ENCODE measurements at regions not wholly inside any gene's neighbourhood (a gene's known extent, or its start where the extent isn't known, plus 50 kb on each side); places are given as distances from the start of the nearest gene placed in this dataset.

DNA sequence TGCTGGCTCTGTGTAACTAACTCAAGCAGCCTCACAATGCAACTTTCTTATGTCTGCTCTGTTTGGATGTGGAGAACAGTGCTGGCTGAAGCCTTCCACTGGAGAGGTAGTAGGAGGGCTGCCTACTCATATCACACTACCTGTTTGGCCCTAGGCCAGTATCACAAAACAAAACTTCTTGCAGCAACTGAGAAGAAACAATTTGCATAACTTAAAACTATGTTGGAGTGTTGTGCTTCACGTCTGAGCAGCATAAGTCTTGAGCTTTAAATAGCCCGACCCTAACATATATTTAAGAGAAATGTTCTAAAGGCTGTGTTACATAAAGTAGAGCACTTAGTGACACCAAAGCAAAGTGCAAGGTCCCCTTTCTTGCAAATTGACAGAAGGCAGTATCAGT, 204.9 kb upstream of the ACVR2A start:
- Histone ChIP-seq H3K4me1 (ENCODE audit: low read depth) (peaks cover 18% of the 10 kb centered on the region), H3K9me3 (no peaks in the 10 kb centered on the region), H3K36me3 (ENCODE audit: low read depth) (no peaks in the 10 kb centered on the region), H3K4me3 (no peak overlapping the region)
- ATAC-seq (no peak), DNase-seq (no peak)
- intact Hi-C loops (cut with DNase I, micrococcal nuclease), result loop anchor here in 1 of 2 donors (10.0 kb wide), 1 partner anchor 205 kb away; the partner anchor contains the start of gene ACVR2A
- no peak for TF ChIP-seq CTCF (IDR thresholded peaks at IDR 0.05)

DNA sequence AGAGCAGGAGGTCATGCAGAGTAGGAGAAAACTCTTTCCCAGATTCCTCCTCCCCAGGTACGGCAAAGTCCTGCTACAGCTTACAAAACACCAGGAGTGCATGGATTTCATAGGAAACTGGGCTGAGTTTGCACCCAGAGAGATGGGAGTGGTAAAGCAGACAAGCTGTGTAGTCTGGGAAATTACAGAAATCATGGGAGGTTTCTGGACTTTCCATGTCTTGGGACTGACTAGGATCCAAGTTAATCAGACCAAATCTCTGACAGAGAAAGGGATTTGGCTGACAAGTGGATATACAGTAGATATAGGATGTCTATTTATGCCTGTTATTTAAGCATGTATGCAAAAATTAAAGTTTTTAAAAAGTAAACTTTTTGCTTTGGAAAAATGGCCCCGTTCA, 205.4 kb upstream of the ACVR2A start:
- Histone ChIP-seq H3K4me1 (ENCODE audit: low read depth) (peaks cover 18% of the 10 kb centered on the region), H3K36me3 (ENCODE audit: low read depth) (no peaks in the 10 kb centered on the region), H3K4me3 (no peak overlapping the region), H3K9me3 (no peaks in the 10 kb centered on the region)
- DNase-seq (no peak), ATAC-seq (no peak)
- TF ChIP-seq CTCF (IDR thresholded peaks at IDR 0.05), result no peak
- intact Hi-C loops (cut with DNase I, micrococcal nuclease), result loop anchor here in 1 of 2 donors (10.0 kb wide), 1 partner anchor 205 kb away; the partner anchor contains the start of gene ACVR2A

DNA sequence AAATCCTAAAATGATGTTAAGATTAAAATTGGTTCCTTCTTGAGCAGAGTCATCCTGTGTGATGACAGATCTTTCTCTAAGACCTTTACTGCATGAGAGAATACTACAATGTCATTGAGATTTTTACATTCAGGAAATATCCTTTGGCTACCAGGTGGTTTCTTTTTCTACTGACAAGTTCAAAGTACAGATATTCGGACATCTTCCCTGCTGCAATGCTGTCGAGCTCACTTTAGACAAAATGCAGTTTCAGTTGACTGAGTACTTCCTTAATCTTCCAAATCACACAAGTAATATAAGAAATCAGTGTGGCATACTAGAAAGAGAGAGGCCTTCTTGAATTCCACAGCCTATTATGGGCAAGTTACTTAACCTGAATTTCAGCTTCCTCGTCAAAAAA, 207.9 kb upstream of the ACVR2A start:
- no peak for DNase-seq

GRCh38 chr2:147636238-147636882, 208.5 kb upstream of the ACVR2A start:
- ATAC-seq (peak; percentile 16), DNase-seq (no peak)
- H3K36me3 ChIP-seq (ENCODE audit: low read depth), result no peaks in the 10 kb centered on the region
- no peak overlapping the region for H3K4me3 ChIP-seq
- H3K9me3 ChIP-seq, result no peaks in the 10 kb centered on the region
- peaks cover 18% of the 10 kb centered on the region for H3K4me1 ChIP-seq (ENCODE audit: low read depth)
- intact Hi-C loops (cut with DNase I, micrococcal nuclease), result loop anchor here in 1 of 2 donors (10.0 kb wide), 1 partner anchor 208 kb away; the partner anchor contains the start of gene ACVR2A
- TF ChIP-seq CTCF (IDR thresholded peaks at IDR 0.05), result no peak

More for the DNA sequence above, 207.9 kb upstream of the ACVR2A start:
- TF ChIP-seq CTCF (IDR thresholded peaks at IDR 0.05), result no peak
- peaks cover 18% of the 10 kb centered on the region for H3K4me1 ChIP-seq (ENCODE audit: low read depth)
- intact Hi-C loops (cut with DNase I, micrococcal nuclease), result loop anchor here in 1 of 2 donors (10.0 kb wide), 1 partner anchor 208 kb away; the partner anchor contains the start of gene ACVR2A
- H3K9me3 ChIP-seq, result no peaks in the 10 kb centered on the region
- H3K36me3 ChIP-seq (ENCODE audit: low read depth), result no peaks in the 10 kb centered on the region
- no peak overlapping the region for H3K4me3 ChIP-seq
- peak; percentile 74 for ATAC-seq

GRCh38 chr2:147634826-147635225, 210.0 kb upstream of the ACVR2A start:
- Histone ChIP-seq H3K4me3 (no peak overlapping the region), H3K4me1 (ENCODE audit: low read depth) (peaks cover 18% of the 10 kb centered on the region), H3K9me3 (no peaks in the 10 kb centered on the region), H3K36me3 (ENCODE audit: low read depth) (no peaks in the 10 kb centered on the region)
- intact Hi-C loops (cut with DNase I, micrococcal nuclease), result loop anchor here in 1 of 2 donors (10.0 kb wide), 1 partner anchor 210 kb away; the partner anchor contains the start of gene ACVR2A
- DNase-seq (no peak), ATAC-seq (no peak)
- no peak for TF ChIP-seq CTCF (IDR thresholded peaks at IDR 0.05)

All from mucosa of descending colon (tissue), 3 donors.